IMR-90 (cell line): ENCODE measurements at regions not wholly inside any gene's neighbourhood (a gene's known extent, or its start where the extent isn't known, plus 50 kb on each side); places are given as distances from the start of the nearest gene placed in this dataset.

Experiments
- ATAC-seq: fragments of 200-7000 bp; cut with Tn5 transposase; 2 replicates; pipeline ENCODE4 v1.9.1; 2020; ENCODE audit warnings: low read depth, mild to moderate bottlenecking, moderate library complexity
- BruUV-seq: library from RNA; stranded (reverse); fragments of 400-500 nt; replicated peaks from 2 replicates; lab custom pipeline; 2021; lab: Mats Ljungman, UMichigan
- CTCF ChIA-PET: fragments of 300-600 bp; formaldehyde crosslinking; extraction: SDS; loops from one replicate; lab custom pipeline; 2021; ENCODE audit warnings: antibody characterized with exemption; lab: Yijun Ruan, JAX
- POLR2A ChIA-PET: fragments of 300-600 bp; sonication (Branson Sonifier 250); formaldehyde crosslinking; loops from one replicate; lab custom pipeline; 2022; ENCODE audit warnings: antibody characterized with exemption; ENCODE audit not compliant: unreplicated experiment; lab: Charles Lee
- DNase-seq: peaks from one replicate; pipeline ENCODE4 v3.0.0; 2013
- H2AFZ ChIP-seq: replicated peaks from 2 replicates; pipeline ENCODE3; 2013; ENCODE audit warnings: low read length, mild to moderate bottlenecking; ENCODE audit not compliant: poor library complexity
- H2AK5ac ChIP-seq: 2 replicates; pipeline ENCODE4 v1.6.1; 2013; ENCODE audit warnings: low read depth, low read length, inconsistent platforms
- H2AK9ac ChIP-seq: replicated peaks from 2 replicates; pipeline ENCODE3; 2013; ENCODE audit warnings: mild to moderate bottlenecking, low read depth, low read length, moderate library complexity; ENCODE audit not compliant: poor library complexity
- H2BK120ac ChIP-seq: 2 replicates; pipeline ENCODE4 v1.6.1; 2013; ENCODE audit warnings: low read depth, low read length, inconsistent platforms
- H2BK15ac ChIP-seq: 3 replicates; pipeline ENCODE4 v1.6.1; 2013; ENCODE audit warnings: low read depth, low read length, inconsistent platforms
- H2BK20ac ChIP-seq: 2 replicates; pipeline ENCODE4 v1.6.1; 2013; ENCODE audit warnings: low read depth, mild to moderate bottlenecking, inconsistent platforms, low read length, moderate library complexity
- H2BK5ac ChIP-seq: 2 replicates; pipeline ENCODE4 v1.6.1; 2013; ENCODE audit warnings: mild to moderate bottlenecking, low read depth, low read length, inconsistent platforms; ENCODE audit not compliant: poor library complexity, severe bottlenecking
- H3K14ac ChIP-seq: replicated peaks from 2 replicates; pipeline ENCODE4 v1.6.1; 2013; ENCODE audit warnings: low read depth, low read length, inconsistent platforms
- H3K18ac ChIP-seq: 2 replicates; pipeline ENCODE4 v1.6.1; 2013; ENCODE audit warnings: low read depth, low read length, control low read depth
- H3K23ac ChIP-seq: 2 replicates; pipeline ENCODE4 v1.6.1; 2013; ENCODE audit warnings: low read depth, low read length, inconsistent platforms
- H3K27ac ChIP-seq: 2 replicates; pipeline ENCODE4 v1.5.1; 2013; ENCODE audit warnings: mild to moderate bottlenecking, control low read depth, low read length; ENCODE audit not compliant: insufficient read depth
- H3K27me3 ChIP-seq: 2 replicates; pipeline ENCODE4 v1.6.1; 2013; ENCODE audit warnings: low read length; ENCODE audit not compliant: control insufficient read depth, insufficient read depth
- H3K36me3 ChIP-seq: 2 replicates; pipeline ENCODE4 v1.6.1; 2013; ENCODE audit warnings: low read length, mixed read lengths; ENCODE audit not compliant: control insufficient read depth, insufficient read depth
- H3K4ac ChIP-seq: 2 replicates; pipeline ENCODE4 v1.6.1; 2013; ENCODE audit warnings: low read depth, low read length, inconsistent platforms
- H3K4me1 ChIP-seq: 2 replicates; pipeline ENCODE4 v1.6.1; 2013; ENCODE audit warnings: low read length, mixed read lengths; ENCODE audit not compliant: control insufficient read depth, insufficient read depth
- H3K4me2 ChIP-seq: 2 replicates; pipeline ENCODE4 v1.6.1; 2013; ENCODE audit warnings: low read depth, mild to moderate bottlenecking, control low read depth, low read length, moderate library complexity
- H3K4me3 ChIP-seq: 2 replicates; pipeline ENCODE4 v1.5.1; 2013; ENCODE audit warnings: low read depth, mild to moderate bottlenecking, control low read depth, low read length, moderate library complexity; ENCODE audit not compliant: insufficient read depth
- H3K56ac ChIP-seq: 2 replicates; pipeline ENCODE4 v1.6.1; 2013; ENCODE audit warnings: low read length, inconsistent platforms; ENCODE audit not compliant: insufficient read depth; ENCODE audit errors: extremely low read depth
- H3K79me1 ChIP-seq, 2 experiments: 2 replicates each; pipeline ENCODE4 v1.6.1; 2013; ENCODE audit warnings: low read length in 2 of 2, inconsistent platforms in 1 of 2, low read depth in 1 of 2
- H3K9ac ChIP-seq: 2 replicates; pipeline ENCODE4 v1.6.1; 2013; ENCODE audit warnings: low read depth, low read length, control low read depth
- H3K9me1 ChIP-seq: 2 replicates; pipeline ENCODE4 v1.6.1; 2013; ENCODE audit warnings: low read length, inconsistent platforms; ENCODE audit not compliant: insufficient read depth
- H3K9me3 ChIP-seq: 2 replicates; pipeline ENCODE4 v1.6.1; 2013; ENCODE audit warnings: low read length; ENCODE audit not compliant: control insufficient read depth, insufficient read depth
- H4K20me1 ChIP-seq: 2 replicates; pipeline ENCODE4 v1.6.1; 2013; ENCODE audit warnings: low read length, inconsistent platforms; ENCODE audit not compliant: insufficient read depth
- H4K5ac ChIP-seq: 2 replicates; pipeline ENCODE4 v1.6.1; 2013; ENCODE audit warnings: mild to moderate bottlenecking, low read depth, low read length, control low read depth
- H4K8ac ChIP-seq, 2 experiments: 2 replicates each; pipeline ENCODE4 v1.6.1; 2013; ENCODE audit warnings: low read depth in 2 of 2, low read length in 2 of 2, control low read depth in 1 of 2, inconsistent platforms in 1 of 2
- H4K91ac ChIP-seq: 2 replicates; pipeline ENCODE4 v1.6.1; 2013; ENCODE audit warnings: low read depth, low read length, inconsistent platforms; ENCODE audit not compliant: insufficient read depth
- BHLHE40 ChIP-seq: fragments of 150-350 bp; IDR thresholded peaks from 2 replicates; pipeline ENCODE4 v1.6.1; 2016; ENCODE audit warnings: mild to moderate bottlenecking, low read depth, low read length
- CEBPB ChIP-seq: IDR thresholded peaks from 2 replicates; pipeline ENCODE4 v1.6.1; 2012; ENCODE audit warnings: low read depth, low read length, improper control_type of control experiment
- CHD1 ChIP-seq: IDR thresholded peaks from 2 replicates; pipeline ENCODE4 v1.6.1; 2012; ENCODE audit warnings: low read depth, low read length, improper control_type of control experiment
- CTCF ChIP-seq: conservative IDR thresholded peaks from 2 replicates; pipeline ENCODE4 v1.5.1; 2012; ENCODE audit warnings: mild to moderate bottlenecking, low read depth, low read length, improper control_type of control experiment
- ELK1 ChIP-seq: fragments of 150-350 bp; IDR thresholded peaks from 2 replicates; pipeline ENCODE4 v1.6.1; 2016; ENCODE audit warnings: low read depth, mild to moderate bottlenecking, low read length, moderate library complexity, borderline replicate concordance
- FOS ChIP-seq: fragments of 150-350 bp; IDR thresholded peaks from 2 replicates; pipeline ENCODE4 v1.6.1; 2016; ENCODE audit warnings: low read depth, low read length
- MAFK ChIP-seq: IDR thresholded peaks from 2 replicates; pipeline ENCODE4 v1.6.1; 2012; ENCODE audit warnings: low read depth, low read length, improper control_type of control experiment
- MAZ ChIP-seq: IDR thresholded peaks from 2 replicates; pipeline ENCODE4 v1.6.1; 2012; ENCODE audit warnings: low read depth, mild to moderate bottlenecking, low read length, improper control_type of control experiment, moderate library complexity, borderline replicate concordance
- MXI1 ChIP-seq: IDR thresholded peaks from 2 replicates; pipeline ENCODE4 v1.6.1; 2012; ENCODE audit warnings: low read depth, mild to moderate bottlenecking, low read length, moderate library complexity, borderline replicate concordance
- NFE2L2 ChIP-seq: fragments of 150-350 bp; IDR thresholded peaks from 2 replicates; pipeline ENCODE4 v1.6.1; 2016; ENCODE audit warnings: low read depth, mild to moderate bottlenecking, low read length
- POLR2A ChIP-seq: IDR thresholded peaks from 2 replicates; pipeline ENCODE4 v1.6.1; 2012; ENCODE audit warnings: mild to moderate bottlenecking, low read depth, low read length
- RAD21 ChIP-seq: IDR thresholded peaks from 2 replicates; pipeline ENCODE4 v1.6.1; 2012; ENCODE audit warnings: low read length, improper control_type of control experiment
- RCOR1 ChIP-seq: IDR thresholded peaks from 2 replicates; pipeline ENCODE4 v1.6.1; 2012; ENCODE audit warnings: mild to moderate bottlenecking, low read length, improper control_type of control experiment; ENCODE audit not compliant: insufficient replicate concordance
- RFX5 ChIP-seq: IDR thresholded peaks from 2 replicates; pipeline ENCODE4 v1.8.0; 2012; ENCODE audit warnings: low read depth, mild to moderate bottlenecking, low read length, moderate library complexity
- SMC3 ChIP-seq: fragments of 150-350 bp; IDR thresholded peaks from 2 replicates; pipeline ENCODE4 v1.6.1; 2016; ENCODE audit warnings: low read depth, mild to moderate bottlenecking, antibody characterized with exemption, low read length, moderate library complexity
- WGBS, 2 experiments: methylation state at CpG; one replicate each; pipeline versions ENCODE4 v1.1.5 to v1.1.7; 2013; ENCODE audit warnings: missing lambda C conversion rate in 2 of 2; ENCODE audit not compliant: insufficient read length in 1 of 2; ENCODE audit errors: extremely low coverage in 2 of 2; 5-methylcytosine and 5-hydroxymethylcytosine counted together
- dilution Hi-C: fragments of 300-500 bp; cut with HindIII; formaldehyde crosslinking; loops from one replicate; pipeline ENCODE4 v1.14.3; 2018; ENCODE audit warnings: low sequenced_read_pairs; ENCODE audit not compliant: unreplicated experiment
- in situ Hi-C: fragments of 300-500 bp; cut with MboI; formaldehyde crosslinking; loops from 3 replicates; pipeline ENCODE4 v1.14.3; 2019; ENCODE audit warnings: low sequenced_read_pairs, inconsistent platforms, mixed read lengths
- intact Hi-C: fragments of 100-400 bp; cut with micrococcal nuclease; formaldehyde crosslinking; loops from 2 replicates; pipeline ENCODE4 v1.10.0; 2022
- TF ChIP-seq, protein P1 (sequence below): fragments of 150-350 bp; IDR thresholded peaks from 2 replicates; pipeline ENCODE4 v1.6.1; 2017; ENCODE audit warnings: mild to moderate bottlenecking, antibody characterized with exemption, low read length, low read depth

GRCh38 chr18:41499345-41499744, 455.7 kb upstream of the PIK3C3 start:
- no peak for ATAC-seq
- Histone ChIP-seq H4K91ac (no peak overlapping the region), H2BK5ac (no peak overlapping the region), H3K4ac (no peak overlapping the region), H3K9me3 (no peaks in the 10 kb centered on the region), H3K9ac (no peak overlapping the region), H3K4me1 (no peaks in the 10 kb centered on the region), H3K23ac (no peak overlapping the region), H3K18ac (no peak overlapping the region), H2BK120ac (no peak overlapping the region), H4K5ac (no peak overlapping the region), H2AK9ac (no peak overlapping the region), H2AK5ac (no peak overlapping the region), H3K4me2 (no peak overlapping the region), H3K14ac (no peak overlapping the region), H3K9me1 (no peaks in the 10 kb centered on the region), H4K8ac (no peak overlapping the region), H3K27ac (no peak overlapping the region), H3K79me1 (no peaks in the 10 kb centered on the region), H2AFZ (no peak overlapping the region), H2BK20ac (no peak overlapping the region), H3K27me3 (no peaks in the 10 kb centered on the region), H3K36me3 (no peaks in the 10 kb centered on the region), H3K4me3 (no peak overlapping the region), H4K20me1 (no peaks in the 10 kb centered on the region), H2BK15ac (no peak overlapping the region), H3K56ac (no peak overlapping the region)
- POLR2A ChIA-PET, result no interaction called here
- intact Hi-C loops (no loop called here), dilution Hi-C loops (no loop called here), in situ Hi-C loops (no loop called here)
- TF ChIP-seq SMC3 (no peak), MAZ (no peak), RCOR1 (no peak), NFE2L2 (no peak), BHLHE40 (no peak), RAD21 (no peak), RFX5 (no peak), MAFK (no peak), ELK1 (no peak), CHD1 (no peak), FOS (no peak), POLR2A (no peak), CEBPB (no peak), CTCF (no peak), MXI1 (no peak)
- TF ChIP-seq, protein P1, sequence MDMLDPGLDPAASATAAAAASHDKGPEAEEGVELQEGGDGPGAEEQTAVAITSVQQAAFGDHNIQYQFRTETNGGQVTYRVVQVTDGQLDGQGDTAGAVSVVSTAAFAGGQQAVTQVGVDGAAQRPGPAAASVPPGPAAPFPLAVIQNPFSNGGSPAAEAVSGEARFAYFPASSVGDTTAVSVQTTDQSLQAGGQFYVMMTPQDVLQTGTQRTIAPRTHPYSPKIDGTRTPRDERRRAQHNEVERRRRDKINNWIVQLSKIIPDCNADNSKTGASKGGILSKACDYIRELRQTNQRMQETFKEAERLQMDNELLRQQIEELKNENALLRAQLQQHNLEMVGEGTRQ, result no peak
- BruUV-seq, result no TSS peak
- CTCF ChIA-PET, result no interaction called here
- DNase-seq, result no peak
- no CpG with 5 or more reads among the region's 1 CpG for WGBS, 2 experiments
